ENCODE measurements at regions not wholly inside any gene's neighbourhood (a gene's known extent, or its start where the extent isn't known, plus 50 kb on each side); places are given as distances from the start of the nearest gene placed in this dataset.
"Not testable (repeated sequence)": the region's sequence is repeated elsewhere in the genome, so short reads cannot be mapped to it uniquely, and the experiment has no call there.

- DNase-seq (ENCODE audit: low read depth): no peak
Measured at GRCh38 chr16:72458035-72458434, 286.1 kb upstream of the PMFBP1 start.

DNA sequence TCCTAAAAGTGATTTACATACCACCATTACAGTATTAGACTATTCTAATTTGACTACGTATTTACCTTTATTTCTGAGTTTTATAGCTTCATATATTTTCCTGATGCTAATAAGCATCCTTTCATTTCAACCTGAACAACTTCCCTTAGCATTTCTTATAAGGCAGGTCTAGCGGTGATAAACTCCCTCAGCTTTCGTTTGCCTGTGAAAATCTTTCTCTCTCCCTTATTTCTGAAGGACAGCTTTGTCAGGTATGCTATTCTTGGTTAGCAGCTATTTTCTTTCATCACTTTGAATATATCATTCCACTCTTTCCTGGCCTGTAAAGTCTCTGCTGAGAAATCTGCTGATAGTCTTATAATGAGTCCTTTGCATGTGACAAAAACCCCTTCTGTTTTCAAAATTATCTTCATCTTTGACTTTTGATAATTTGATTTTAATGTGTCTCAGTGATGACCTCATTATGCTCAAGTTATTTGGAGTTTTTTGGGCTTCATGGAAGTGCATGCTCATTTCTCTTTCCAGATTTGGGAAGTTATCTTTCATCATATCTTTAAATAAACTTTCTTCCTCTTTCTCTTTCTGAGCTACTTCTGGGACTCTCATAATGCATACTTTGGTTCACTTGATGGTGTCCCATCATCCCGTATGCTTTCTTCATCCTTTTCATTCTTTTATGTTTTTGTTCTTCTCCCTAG is 285.4 kb upstream of the PMFBP1 start:
- DNase-seq (ENCODE audit: low read depth): no peak

- no peak for DNase-seq (ENCODE audit: low read depth)
Measured at GRCh38 chr16:72455743-72456659, 284.0 kb upstream of the PMFBP1 start.

DNA sequence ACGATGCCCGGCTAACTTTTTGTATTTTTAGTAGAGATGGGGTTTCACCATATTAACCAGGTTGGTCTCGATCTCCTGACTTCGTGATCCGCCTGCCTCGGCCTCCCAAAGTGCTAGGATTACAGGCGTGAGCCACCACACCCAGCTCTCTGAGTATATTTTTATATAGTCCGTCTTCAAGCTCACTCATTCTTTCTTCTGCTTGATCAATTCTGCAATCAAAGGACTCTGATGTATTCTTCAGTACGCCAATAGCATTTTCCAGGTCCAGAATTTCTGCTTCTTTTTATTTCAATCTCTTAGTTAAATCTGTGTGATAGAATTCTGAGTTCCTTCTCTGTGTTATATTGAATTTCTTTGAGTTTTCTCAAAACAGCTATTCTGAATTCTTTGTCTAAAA is 281.9 kb upstream of the PMFBP1 start:
- DNase-seq (ENCODE audit: low read depth): not testable (repeated sequence)

GRCh38 chr16:72444696-72445095 is 272.7 kb upstream of the PMFBP1 start:
- DNase-seq (ENCODE audit: low read depth): no peak

DNA sequence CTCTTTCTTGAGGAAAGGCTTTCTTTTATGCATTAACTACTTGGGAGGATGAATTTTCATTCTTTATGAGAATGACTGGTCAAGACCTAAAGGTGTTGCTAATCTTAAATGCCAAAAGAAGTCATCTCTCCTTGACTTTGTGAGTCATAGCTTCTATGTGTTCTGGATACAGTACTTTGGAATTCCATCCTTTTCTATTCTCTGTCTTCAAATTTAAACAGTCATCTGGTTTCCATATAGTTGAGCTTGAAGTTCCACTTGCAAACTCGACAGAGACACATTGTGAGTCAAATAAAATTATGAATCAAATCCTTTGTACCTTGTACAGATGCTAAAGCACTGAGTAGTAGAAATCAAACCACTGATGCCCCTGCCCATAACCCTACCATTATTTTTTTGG is 271.9 kb upstream of the PMFBP1 start:
- no peak for DNase-seq (ENCODE audit: low read depth)

GRCh38 chr16:72442385-72443158 is 270.6 kb upstream of the PMFBP1 start:
- DNase-seq (ENCODE audit: low read depth): no peak

DNA sequence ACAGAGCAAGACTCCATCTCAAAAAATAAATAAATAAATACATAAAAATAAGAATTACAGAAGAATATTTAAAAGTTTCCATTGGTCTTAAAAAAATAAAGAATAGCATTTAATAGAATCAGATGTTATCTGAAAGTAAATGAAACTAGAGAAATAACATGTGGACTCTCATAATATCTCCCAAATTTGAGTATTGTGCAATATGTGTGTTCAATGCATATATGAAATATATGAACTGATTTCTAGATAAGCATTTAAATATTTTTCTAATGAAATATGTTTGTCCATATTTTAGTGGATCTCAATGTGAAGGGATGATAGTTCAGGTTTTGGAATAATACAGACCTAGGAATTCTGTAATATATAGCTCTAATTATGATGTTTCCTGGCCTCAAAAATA is 265.9 kb upstream of the PMFBP1 start:
- DNase-seq (ENCODE audit: low read depth): no peak

- DNase-seq (ENCODE audit: low read depth): peak; percentile 33
Measured at GRCh38 chr16:72434159-72434558, 262.2 kb upstream of the PMFBP1 start.

- peak; percentile 22 for DNase-seq (ENCODE audit: low read depth)
Measured at GRCh38 chr16:72430121-72430520, 258.2 kb upstream of the PMFBP1 start.

DNA sequence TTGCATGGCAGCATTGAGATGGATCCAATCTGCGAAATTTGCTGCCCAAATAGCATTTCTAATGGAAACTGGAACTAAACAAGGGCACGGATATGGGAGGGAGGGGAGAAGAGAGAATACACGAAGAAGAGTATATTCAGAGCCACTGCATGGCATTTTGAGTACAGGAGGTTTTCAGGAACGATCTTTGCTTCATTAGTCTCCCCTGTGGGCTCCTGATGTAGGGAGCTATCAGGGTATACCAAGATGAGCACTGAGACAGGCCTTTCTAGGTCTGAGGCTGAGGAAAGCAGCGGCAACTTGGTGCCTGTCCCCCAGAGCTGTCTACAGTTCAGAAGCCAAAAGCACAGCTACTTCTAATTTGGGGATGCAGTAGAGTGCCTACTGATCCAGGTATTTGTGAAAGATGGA is 257.7 kb upstream of the PMFBP1 start:
- DNase-seq (ENCODE audit: low read depth): no peak

DNA sequence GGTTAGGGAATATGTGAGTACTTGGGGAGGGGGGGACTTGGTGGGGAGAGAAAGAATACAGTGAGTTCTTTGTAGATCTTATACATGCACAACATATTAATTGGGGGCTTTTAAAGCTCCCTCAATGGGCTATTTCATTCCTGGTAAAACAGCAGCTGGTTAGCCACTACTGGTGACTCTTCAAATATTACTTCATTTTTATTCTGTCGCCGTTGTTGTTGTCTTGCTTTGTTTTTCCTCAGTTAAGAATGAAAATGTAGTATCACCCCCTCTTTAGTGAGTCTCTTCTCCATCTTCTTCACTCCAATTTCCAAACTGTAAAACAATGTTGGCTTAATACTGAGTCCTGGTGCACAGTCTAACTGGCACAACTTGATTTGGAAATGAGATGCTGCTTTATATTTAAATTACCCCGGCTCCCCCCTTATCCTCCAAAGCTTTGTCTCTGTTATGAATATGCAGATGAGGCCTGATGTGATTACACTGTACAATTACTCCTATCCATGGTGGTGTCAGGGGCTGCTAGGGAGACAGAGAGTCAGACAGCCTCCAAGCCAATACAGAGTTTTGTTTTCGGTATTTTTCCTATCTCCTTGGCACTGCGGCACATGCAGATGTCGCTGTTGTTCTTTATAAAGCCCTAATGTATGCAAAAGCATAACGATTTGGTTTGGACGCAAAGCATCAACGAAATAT is 256.9 kb upstream of the PMFBP1 start:
- DNase-seq (ENCODE audit: low read depth): no peak

DNA sequence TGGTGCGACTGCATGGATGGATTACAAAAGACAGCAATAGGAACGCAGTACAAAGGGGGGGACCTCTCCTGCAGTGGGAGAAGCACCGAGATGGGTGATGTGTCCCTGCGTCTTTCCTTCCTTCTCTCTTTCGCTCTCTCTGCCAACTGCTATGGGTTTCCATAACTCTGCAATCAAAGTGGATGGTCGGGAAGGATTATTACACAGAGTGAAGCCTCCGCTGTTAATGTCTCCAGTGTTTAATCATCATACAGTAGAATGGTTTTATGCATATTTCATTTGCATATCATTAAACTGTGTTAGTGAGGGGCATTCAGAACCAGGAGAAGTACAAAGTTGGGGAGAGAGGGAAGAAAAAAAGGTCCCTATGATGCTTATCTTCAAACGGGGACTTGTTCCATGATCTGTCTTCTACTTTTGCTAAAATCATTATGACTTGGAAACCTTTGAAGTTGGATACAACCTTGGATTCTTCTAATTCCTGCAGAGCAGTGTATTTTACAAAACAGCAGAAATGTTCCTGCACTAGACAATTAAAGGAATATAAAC is 255.9 kb upstream of the PMFBP1 start:
- no peak for DNase-seq (ENCODE audit: low read depth)

- DNase-seq (ENCODE audit: low read depth): no peak
Measured at GRCh38 chr16:72427051-72427782, 255.3 kb upstream of the PMFBP1 start.

DNA sequence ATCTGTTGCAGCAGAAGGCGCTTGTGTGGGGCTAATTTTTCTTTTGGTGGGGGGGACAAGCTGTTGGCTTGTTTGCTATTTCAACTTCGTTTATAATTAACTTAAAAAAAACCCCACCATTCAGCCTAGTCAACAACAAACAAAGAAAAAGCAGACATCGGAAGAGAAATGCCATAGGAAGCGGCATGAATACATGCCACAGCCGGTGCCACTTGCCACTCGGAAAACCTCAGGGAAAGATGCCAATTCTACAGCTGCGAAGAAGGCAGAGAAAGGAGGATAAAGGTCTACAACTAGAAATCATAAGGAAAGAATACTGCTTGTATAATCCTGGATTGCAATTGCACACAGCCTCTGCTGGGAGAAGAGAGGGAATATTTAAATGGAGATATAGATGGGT is 254.4 kb upstream of the PMFBP1 start:
- no peak for DNase-seq (ENCODE audit: low read depth)

DNA sequence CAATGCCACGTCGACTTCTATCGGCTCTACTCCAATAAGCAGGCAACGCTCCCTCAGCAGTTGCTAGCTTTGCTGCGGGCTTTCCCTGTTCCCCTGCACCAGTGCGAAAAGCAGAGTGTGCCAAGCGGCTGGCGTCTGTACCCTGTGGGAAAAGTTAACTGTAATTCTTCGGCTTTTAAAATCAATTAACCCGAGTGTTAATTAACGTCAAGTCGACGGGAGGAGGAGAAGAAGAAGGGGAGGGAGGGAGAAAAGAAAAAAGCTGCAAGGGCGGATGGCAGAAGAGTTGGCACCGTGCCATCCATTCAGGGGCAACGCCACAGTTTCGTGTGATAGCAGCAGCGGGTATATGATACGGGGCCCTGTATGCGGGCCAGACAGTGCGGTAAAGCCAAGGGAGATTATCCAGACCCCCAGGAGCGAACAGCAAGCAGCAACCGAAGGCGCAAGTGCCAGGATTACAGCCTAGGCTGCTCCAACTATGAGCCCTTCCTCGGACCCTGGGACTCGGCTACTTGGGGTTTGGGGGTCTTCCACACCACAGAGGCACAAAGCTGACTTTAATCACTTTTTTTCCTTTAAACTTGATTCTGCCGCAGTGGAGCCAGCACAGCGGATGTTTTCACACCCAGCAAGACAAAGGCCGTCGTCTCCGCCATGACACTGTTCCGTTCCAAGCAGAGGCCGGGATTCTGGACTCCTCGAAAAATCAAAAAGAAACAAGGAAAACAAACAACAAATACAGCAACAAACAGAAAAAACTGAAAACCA is 253.8 kb upstream of the PMFBP1 start:
- DNase-seq (ENCODE audit: low read depth): no peak

DNA sequence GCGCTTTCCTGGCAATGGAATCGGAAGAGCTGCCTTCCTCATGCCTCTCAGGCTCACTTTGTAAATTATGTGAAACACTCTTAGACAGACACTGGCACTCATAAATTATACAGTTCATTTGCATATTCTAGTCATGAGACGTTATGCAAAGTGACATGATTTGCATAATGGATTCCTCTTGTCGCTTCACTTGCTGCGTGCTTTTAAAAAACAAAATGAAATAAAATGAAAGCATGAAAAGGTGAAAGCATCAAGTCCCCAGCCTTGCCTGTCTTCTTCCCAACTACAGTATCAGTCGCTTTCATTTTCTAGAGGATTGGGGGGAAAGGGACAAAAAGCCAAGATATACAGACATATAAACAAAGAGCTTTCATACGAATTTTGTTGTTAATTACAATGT is 252.8 kb upstream of the PMFBP1 start:
- no peak for DNase-seq (ENCODE audit: low read depth)

- DNase-seq (ENCODE audit: low read depth): no peak
Measured at GRCh38 chr16:72422308-72422897, 250.4 kb upstream of the PMFBP1 start.

DNA sequence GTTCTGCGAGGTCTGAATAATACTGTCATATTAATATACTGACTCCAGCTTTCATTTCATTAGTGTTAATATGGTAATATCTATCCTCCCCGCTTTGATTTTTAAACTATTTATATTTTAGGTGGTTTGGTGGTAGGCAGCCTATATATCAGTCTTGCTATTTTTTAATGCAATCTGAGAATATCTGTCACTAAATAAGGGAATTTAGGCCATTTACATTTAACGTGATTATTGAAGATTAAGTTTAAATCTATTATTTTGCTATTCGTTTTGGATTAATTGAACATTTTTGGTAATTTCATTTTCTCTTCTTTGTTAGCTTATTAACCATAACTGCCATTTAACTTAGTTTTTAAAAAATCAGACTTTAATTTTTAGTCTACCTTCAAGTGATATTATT is 247.7 kb upstream of the PMFBP1 start:
- no peak for DNase-seq (ENCODE audit: low read depth)

Measured in LHCN-M2 (cell line).